Fibroblast of lung (primary cell): ENCODE measurements at regions not wholly inside any gene's neighbourhood (a gene's known extent, or its start where the extent isn't known, plus 50 kb on each side); places are given as distances from the start of the nearest gene placed in this dataset.

Experiments
- EZH2 ChIP-seq: IDR thresholded peaks from 2 replicates; pipeline ENCODE4 v1.5.1; 2012; ENCODE audit warnings: low read length, control low read depth, mild to moderate bottlenecking; ENCODE audit errors: missing control alignments
- TF ChIP-seq, protein P1 (sequence below), 2 donors: IDR thresholded peaks in 1 of 2; conservative IDR thresholded peaks in 1 of 2; 1 replicate in 1 of 2; 2 replicates in 1 of 2; pipeline ENCODE4 v1.5.1; 2011 to 2012; ENCODE audit warnings: low read length in 2 of 2, control low read depth in 1 of 2, inconsistent platforms in 1 of 2, low read depth in 1 of 2, mild to moderate bottlenecking in 1 of 2

DNA sequence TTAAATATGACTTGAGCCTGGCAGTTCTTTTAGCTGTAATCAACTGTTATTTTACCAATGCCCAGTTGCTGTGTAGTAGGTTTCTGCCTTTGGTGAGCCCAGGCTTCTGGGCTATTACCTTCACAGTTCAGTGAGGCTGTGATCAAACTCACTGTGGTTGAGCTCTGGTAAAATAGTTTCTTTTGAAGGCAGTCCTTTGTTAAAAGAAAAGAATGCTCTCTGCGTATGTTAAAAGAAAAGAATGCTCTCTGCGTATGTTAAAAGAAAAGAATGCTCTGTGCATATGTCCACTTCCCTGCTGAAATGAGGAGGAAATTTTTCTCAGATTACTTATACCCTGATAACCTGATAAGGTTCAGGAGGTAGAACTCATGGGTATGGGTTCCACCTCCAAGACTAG is 244.3 kb downstream of the RNF144A start:
- TF ChIP-seq, protein P1, sequence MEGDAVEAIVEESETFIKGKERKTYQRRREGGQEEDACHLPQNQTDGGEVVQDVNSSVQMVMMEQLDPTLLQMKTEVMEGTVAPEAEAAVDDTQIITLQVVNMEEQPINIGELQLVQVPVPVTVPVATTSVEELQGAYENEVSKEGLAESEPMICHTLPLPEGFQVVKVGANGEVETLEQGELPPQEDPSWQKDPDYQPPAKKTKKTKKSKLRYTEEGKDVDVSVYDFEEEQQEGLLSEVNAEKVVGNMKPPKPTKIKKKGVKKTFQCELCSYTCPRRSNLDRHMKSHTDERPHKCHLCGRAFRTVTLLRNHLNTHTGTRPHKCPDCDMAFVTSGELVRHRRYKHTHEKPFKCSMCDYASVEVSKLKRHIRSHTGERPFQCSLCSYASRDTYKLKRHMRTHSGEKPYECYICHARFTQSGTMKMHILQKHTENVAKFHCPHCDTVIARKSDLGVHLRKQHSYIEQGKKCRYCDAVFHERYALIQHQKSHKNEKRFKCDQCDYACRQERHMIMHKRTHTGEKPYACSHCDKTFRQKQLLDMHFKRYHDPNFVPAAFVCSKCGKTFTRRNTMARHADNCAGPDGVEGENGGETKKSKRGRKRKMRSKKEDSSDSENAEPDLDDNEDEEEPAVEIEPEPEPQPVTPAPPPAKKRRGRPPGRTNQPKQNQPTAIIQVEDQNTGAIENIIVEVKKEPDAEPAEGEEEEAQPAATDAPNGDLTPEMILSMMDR (conservative IDR thresholded peaks at IDR 0.05 in 1 of 2, IDR thresholded peaks at IDR 0.05 in 1 of 2; ENCODE audit: low read depth in 1 of 2, low read length in 2 of 2), result no peak
- no peak for TF ChIP-seq EZH2
